K562 (cell line): ENCODE measurements at regions not wholly inside any gene's neighbourhood (a gene's known extent, or its start where the extent isn't known, plus 50 kb on each side); places are given as distances from the start of the nearest gene placed in this dataset.

Experiments used
- ATAC-seq: fragments of 200-7000 bp; cut with Tn5 transposase; 3 replicates; pipeline ENCODE4 v1.9.1; 2020; ENCODE audit warnings: moderate library complexity
- BruUV-seq: library from RNA; stranded (reverse); fragments of 400-500 nt; replicated peaks from 2 replicates; lab custom pipeline; 2021; lab: Mats Ljungman, UMichigan
- CTCF ChIA-PET: fragments of 300-600 bp; formaldehyde crosslinking; extraction: SDS; loops from one replicate; lab custom pipeline; 2021; ENCODE audit warnings: low intra/inter-chr PET ratio; lab: Yijun Ruan, JAX
- POLR2A ChIA-PET: fragments of 300-600, 350-650 bp; sonication (Branson Sonifier 250); formaldehyde crosslinking; extraction: SDS; loops from one replicate; lab custom pipeline; 2021; ENCODE audit warnings: antibody characterized with exemption, inconsistent platforms; lab: Yijun Ruan, JAX
- DNase-seq, 4 experiments: peaks; one replicate each; pipeline versions ENCODE4 v3.0.0 to v3.0.0-alpha.2; 2011 to 2018; ENCODE audit warnings: low spot score in 3 of 4, mixed read lengths in 3 of 4; ENCODE audit errors: extremely low read depth in 1 of 4
- FAIRE-seq: peaks from 2 replicates; lab custom pipeline; 2011; peaks lifted over from hg19 to GRCh38; lab: Jason Lieb, UNC
- H2AFZ ChIP-seq: 2 replicates; pipeline ENCODE4 v1.6.0; 2011; ENCODE audit warnings: low read depth, low read length, control low read depth, inconsistent platforms
- H3K27ac ChIP-seq: fragments of 200-600 bp; 3 replicates; pipeline ENCODE4 v1.8.0; 2011; ENCODE audit warnings: low read depth, mild to moderate bottlenecking, control low read depth, inconsistent platforms, low read length, moderate library complexity, mixed read lengths; ENCODE audit errors: extremely low read depth
- H3K27me3 ChIP-seq, 2 experiments: fragments of 300-600 bp in 1 of 2; 2 replicates in 1 of 2; 3 replicates in 1 of 2; pipeline versions ENCODE4 v1.6.0 to v1.8.0; 2011; ENCODE audit warnings: inconsistent platforms in 2 of 2, low read length in 2 of 2, mild to moderate bottlenecking in 1 of 2, mixed read lengths in 1 of 2, moderate library complexity in 1 of 2; ENCODE audit not compliant: control insufficient read depth in 2 of 2, insufficient read depth in 2 of 2
- H3K36me3 ChIP-seq: fragments of 300-600 bp; 3 replicates; pipeline ENCODE4 v1.8.0; 2011; ENCODE audit warnings: mild to moderate bottlenecking, low read length, inconsistent platforms; ENCODE audit not compliant: control insufficient read depth, insufficient read depth
- H3K4me1 ChIP-seq, 2 experiments: fragments of 200-600 bp in 1 of 2; replicated peaks in 1 of 2; 2 replicates in 1 of 2; 3 replicates in 1 of 2; pipeline versions ENCODE4 v1.5.1 to v1.8.0; 2011; ENCODE audit warnings: inconsistent platforms in 2 of 2, low read length in 2 of 2, mild to moderate bottlenecking in 1 of 2, mixed read lengths in 1 of 2, moderate library complexity in 1 of 2; ENCODE audit not compliant: control insufficient read depth in 2 of 2, insufficient read depth in 2 of 2
- H3K4me2 ChIP-seq: 2 replicates; pipeline ENCODE4 v1.6.1; 2011; ENCODE audit warnings: low read length, control low read depth, inconsistent platforms, mixed read lengths; ENCODE audit not compliant: insufficient read depth
- H3K4me3 ChIP-seq: fragments of 200-600 bp; sonication (generic), shearing (Covaris generic); 2 replicates; pipeline ENCODE4 v1.5.1; 2016; ENCODE audit warnings: control low read depth, inconsistent platforms
- H3K79me2 ChIP-seq: fragments of 200-600 bp; 3 replicates; pipeline ENCODE4 v1.8.0; 2011; ENCODE audit warnings: low read length, inconsistent platforms; ENCODE audit not compliant: control insufficient read depth, insufficient read depth
- H3K9ac ChIP-seq, 2 experiments: 2 replicates each; pipeline versions ENCODE4 v1.6.0 to v1.6.1; 2011; ENCODE audit warnings: low read depth in 2 of 2, low read length in 2 of 2, control low read depth in 1 of 2, inconsistent platforms in 1 of 2, mild to moderate bottlenecking in 1 of 2, mixed read lengths in 1 of 2; ENCODE audit not compliant: insufficient read depth in 1 of 2
- H3K9me1 ChIP-seq: one replicate; pipeline ENCODE4 v1.6.0; 2011; ENCODE audit warnings: inconsistent platforms, mild to moderate bottlenecking, low read length, moderate library complexity; ENCODE audit not compliant: control insufficient read depth, insufficient read depth
- H3K9me3 ChIP-seq: replicated peaks from 2 replicates; pipeline ENCODE4 v1.5.1; 2011; ENCODE audit warnings: low read depth, low read length, inconsistent platforms; ENCODE audit not compliant: control insufficient read depth, insufficient read depth
- H4K20me1 ChIP-seq: replicated peaks from 2 replicates; pipeline ENCODE4 v1.6.1; 2011; ENCODE audit warnings: low read length, inconsistent platforms, mixed read lengths; ENCODE audit not compliant: control insufficient read depth, insufficient read depth
- CHD2 ChIP-seq: IDR thresholded peaks from 2 replicates; pipeline ENCODE4 v1.6.1; 2011; ENCODE audit warnings: low read depth, low read length
- ETS2 ChIP-seq: IDR thresholded peaks from 2 replicates; pipeline ENCODE4 v1.6.1; 2016; ENCODE audit warnings: borderline replicate concordance, missing genetic modification characterization, mild to moderate bottlenecking, moderate library complexity, missing compliant biosample characterization; ENCODE audit not compliant: poor library complexity, severe bottlenecking
- MEF2D ChIP-seq: conservative IDR thresholded peaks from 2 replicates; pipeline ENCODE4 v1.6.1; 2016; ENCODE audit warnings: low read depth, missing genetic modification characterization, missing compliant biosample characterization
- POLR2B ChIP-seq: fragments of 450-650 bp; IDR thresholded peaks from 2 replicates; pipeline ENCODE4 v1.6.1; 2018; ENCODE audit warnings: low read depth; ENCODE audit not compliant: partially characterized antibody
- PRPF4 ChIP-seq: fragments of 200-400 bp; formaldehyde crosslinking; IDR thresholded peaks from one replicate; pipeline ENCODE4 v1.6.1; 2017; ENCODE audit warnings: low read length, low read depth, mild to moderate bottlenecking; ENCODE audit not compliant: insufficient read depth, poor library complexity, severe bottlenecking
- SMAD1 ChIP-seq: fragments of 150-350 bp; IDR thresholded peaks from 2 replicates; pipeline ENCODE4 v1.6.1; 2014; ENCODE audit warnings: low read length, low read depth; ENCODE audit not compliant: partially characterized antibody
- ZNF75A ChIP-seq: fragments of 450-650 bp; formaldehyde crosslinking; IDR thresholded peaks from 2 replicates; pipeline ENCODE4 v1.4.0; 2020; ENCODE audit warnings: mild to moderate bottlenecking
- WGBS: fragments of 100-300 bp; shearing (Covaris generic); methylation state at CpG from one replicate; pipeline ENCODE4 v1.1.6; 2016; ENCODE audit warnings: low coverage, mixed read lengths; ENCODE audit not compliant: insufficient coverage; ENCODE audit errors: missing lambda C conversion rate; 5-methylcytosine and 5-hydroxymethylcytosine counted together
- in situ Hi-C: fragments of 300-500 bp; cut with MboI; formaldehyde crosslinking; loops from 4 replicates; pipeline ENCODE4 v1.15.0; 2018; ENCODE audit warnings: inconsistent platforms, mixed read lengths
- intact Hi-C: fragments of 100-400 bp; cut with micrococcal nuclease; formaldehyde crosslinking; loops from 2 replicates; pipeline ENCODE4 v1.14.2; 2022
- TF ChIP-seq, protein P1 (sequence below): sonication (generic); formaldehyde crosslinking; IDR thresholded peaks from 2 replicates; pipeline ENCODE4 v1.9.0; 2022; ENCODE audit warnings: mild to moderate bottlenecking, missing genetic modification reagents
- TF ChIP-seq, protein P2 (sequence below): IDR thresholded peaks from 2 replicates; pipeline ENCODE4 v1.6.1; 2016; ENCODE audit warnings: missing genetic modification characterization, missing compliant biosample characterization
- TF ChIP-seq, protein P3 (sequence below): sonication (generic); formaldehyde crosslinking; IDR thresholded peaks from 2 replicates; pipeline ENCODE4 v1.8.0; 2022; ENCODE audit warnings: missing genetic modification reagents, mild to moderate bottlenecking, moderate library complexity, borderline replicate concordance
- TF ChIP-seq, protein P4 (sequence below): sonication (generic); formaldehyde crosslinking; IDR thresholded peaks from 2 replicates; pipeline ENCODE4 v1.8.0; 2022; ENCODE audit warnings: mild to moderate bottlenecking, missing genetic modification reagents

DNA sequence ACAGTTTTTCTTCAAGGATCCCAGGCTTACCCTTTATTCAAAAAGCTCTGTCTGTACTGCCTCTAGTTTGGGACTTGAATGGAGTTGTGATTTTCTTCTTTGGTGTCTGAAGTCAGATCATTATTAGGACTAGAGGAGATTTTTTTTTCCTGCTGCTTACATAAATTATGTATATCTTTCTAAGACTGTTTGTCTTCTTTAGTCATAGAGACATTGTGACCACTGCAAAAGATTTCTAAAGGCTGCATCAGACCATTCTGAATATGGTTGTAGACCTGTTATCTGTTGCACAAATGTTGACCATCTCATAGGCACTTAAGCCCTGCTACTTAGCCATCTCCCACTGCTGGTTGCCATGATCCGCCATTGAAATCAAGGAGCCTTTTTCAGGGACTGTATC is 238.5 kb upstream of the SMARCA2 start:
- H3K27ac ChIP-seq: no peak overlapping the region
- H3K4me3 ChIP-seq: no peak overlapping the region
- H3K36me3 ChIP-seq: no peaks in the 10 kb centered on the region
- H2AFZ ChIP-seq: no peak overlapping the region
- intact Hi-C loops (no loop called here), in situ Hi-C loops (no loop called here)
- H3K9me3 ChIP-seq: no peaks in the 10 kb centered on the region
- H4K20me1 ChIP-seq: no peaks in the 10 kb centered on the region
- no peak for ATAC-seq
- no peak overlapping the region for H3K4me2 ChIP-seq
- CTCF ChIA-PET: no interaction called here
- H3K79me2 ChIP-seq: no peaks in the 10 kb centered on the region
- no TSS peak for BruUV-seq
- no peak for TF ChIP-seq MEF2D (tag)
- TF ChIP-seq ETS2 (tag): no peak
- H3K9me1 ChIP-seq: no peaks in the 10 kb centered on the region
- 13% methylated on average over 1 of the region's 1 CpG for WGBS
- FAIRE-seq: no peak
- POLR2A ChIA-PET: no interaction called here
- no peaks in the 10 kb centered on the region for H3K4me1 ChIP-seq
- H3K27me3 ChIP-seq: no peaks in the 10 kb centered on the region
- H3K9ac ChIP-seq: no peak overlapping the region
- DNase-seq: no peak

DNA sequence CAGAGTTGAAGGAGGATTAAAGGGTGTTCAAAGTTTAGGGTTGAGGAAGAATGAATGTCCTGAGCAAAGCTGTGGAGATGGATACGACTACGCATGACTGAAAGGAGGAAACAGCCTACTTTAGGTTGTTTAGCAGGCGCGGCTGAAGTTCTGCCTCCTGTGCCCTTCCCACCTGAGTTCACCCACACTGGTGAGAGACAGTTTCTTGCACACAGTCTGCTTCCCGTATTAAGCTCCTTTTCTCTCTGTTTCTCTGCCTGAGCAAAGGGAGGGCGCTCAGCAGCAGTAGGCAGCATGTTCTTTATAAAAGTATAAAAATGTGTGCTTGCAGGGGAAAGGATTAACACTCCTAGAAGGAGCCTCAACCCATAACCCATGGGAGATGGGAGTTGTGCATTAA is 224.0 kb upstream of the SMARCA2 start:
- intact Hi-C loops: no loop called here
- ATAC-seq (no peak), DNase-seq (no peak), FAIRE-seq (no peak)
- H3K4me1 ChIP-seq: no peaks in the 10 kb centered on the region
- H3K4me2 ChIP-seq: no peak overlapping the region
- BruUV-seq: no TSS peak
- H4K20me1 ChIP-seq: no peaks in the 10 kb centered on the region
- TF ChIP-seq PRPF4: no peak
- TF ChIP-seq ZNF75A (CRISPR knock-in tag): no peak
- TF ChIP-seq, protein P1, sequence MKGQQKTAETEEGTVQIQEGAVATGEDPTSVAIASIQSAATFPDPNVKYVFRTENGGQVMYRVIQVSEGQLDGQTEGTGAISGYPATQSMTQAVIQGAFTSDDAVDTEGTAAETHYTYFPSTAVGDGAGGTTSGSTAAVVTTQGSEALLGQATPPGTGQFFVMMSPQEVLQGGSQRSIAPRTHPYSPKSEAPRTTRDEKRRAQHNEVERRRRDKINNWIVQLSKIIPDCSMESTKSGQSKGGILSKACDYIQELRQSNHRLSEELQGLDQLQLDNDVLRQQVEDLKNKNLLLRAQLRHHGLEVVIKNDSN (CRISPR knock-in tag): no peak
- TF ChIP-seq CHD2: no peak
- TF ChIP-seq, protein P2, sequence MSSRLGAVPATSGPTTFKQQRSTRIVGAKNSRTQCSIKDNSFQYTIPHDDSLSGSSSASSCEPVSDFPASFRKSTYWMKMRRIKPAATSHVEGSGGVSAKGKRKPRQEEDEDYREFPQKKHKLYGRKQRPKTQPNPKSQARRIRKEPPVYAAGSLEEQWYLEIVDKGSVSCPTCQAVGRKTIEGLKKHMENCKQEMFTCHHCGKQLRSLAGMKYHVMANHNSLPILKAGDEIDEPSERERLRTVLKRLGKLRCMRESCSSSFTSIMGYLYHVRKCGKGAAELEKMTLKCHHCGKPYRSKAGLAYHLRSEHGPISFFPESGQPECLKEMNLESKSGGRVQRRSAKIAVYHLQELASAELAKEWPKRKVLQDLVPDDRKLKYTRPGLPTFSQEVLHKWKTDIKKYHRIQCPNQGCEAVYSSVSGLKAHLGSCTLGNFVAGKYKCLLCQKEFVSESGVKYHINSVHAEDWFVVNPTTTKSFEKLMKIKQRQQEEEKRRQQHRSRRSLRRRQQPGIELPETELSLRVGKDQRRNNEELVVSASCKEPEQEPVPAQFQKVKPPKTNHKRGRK (tag): no peak
- TF ChIP-seq, protein P3, sequence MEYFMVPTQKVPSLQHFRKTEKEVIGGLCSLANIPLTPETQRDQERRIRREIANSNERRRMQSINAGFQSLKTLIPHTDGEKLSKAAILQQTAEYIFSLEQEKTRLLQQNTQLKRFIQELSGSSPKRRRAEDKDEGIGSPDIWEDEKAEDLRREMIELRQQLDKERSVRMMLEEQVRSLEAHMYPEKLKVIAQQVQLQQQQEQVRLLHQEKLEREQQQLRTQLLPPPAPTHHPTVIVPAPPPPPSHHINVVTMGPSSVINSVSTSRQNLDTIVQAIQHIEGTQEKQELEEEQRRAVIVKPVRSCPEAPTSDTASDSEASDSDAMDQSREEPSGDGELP: no peak
- TF ChIP-seq, protein P4, sequence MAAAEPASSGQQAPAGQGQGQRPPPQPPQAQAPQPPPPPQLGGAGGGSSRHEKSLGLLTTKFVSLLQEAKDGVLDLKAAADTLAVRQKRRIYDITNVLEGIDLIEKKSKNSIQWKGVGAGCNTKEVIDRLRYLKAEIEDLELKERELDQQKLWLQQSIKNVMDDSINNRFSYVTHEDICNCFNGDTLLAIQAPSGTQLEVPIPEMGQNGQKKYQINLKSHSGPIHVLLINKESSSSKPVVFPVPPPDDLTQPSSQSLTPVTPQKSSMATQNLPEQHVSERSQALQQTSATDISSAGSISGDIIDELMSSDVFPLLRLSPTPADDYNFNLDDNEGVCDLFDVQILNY: no peak
- no peak for TF ChIP-seq POLR2B
- TF ChIP-seq SMAD1: no peak
- ChIA-PET CTCF (no interaction called here), POLR2A (no interaction called here)
- no peaks in the 10 kb centered on the region for H3K36me3 ChIP-seq
- no peaks in the 10 kb centered on the region for H3K27me3 ChIP-seq
- WGBS: 4% methylated on average over 6 of the region's 6 CpGs
- in situ Hi-C loops: no loop called here
- no peak overlapping the region for H3K4me3 ChIP-seq
- H3K79me2 ChIP-seq: no peaks in the 10 kb centered on the region
- H3K9me1 ChIP-seq: no peaks in the 10 kb centered on the region
- no peak overlapping the region for H2AFZ ChIP-seq
- no peaks in the 10 kb centered on the region for H3K9me3 ChIP-seq
- H3K9ac ChIP-seq: no peak overlapping the region
- no peak overlapping the region for H3K27ac ChIP-seq
